GM23338 (cell line): ENCODE measurements at regions not wholly inside any gene's neighbourhood (a gene's known extent, or its start where the extent isn't known, plus 50 kb on each side); places are given as distances from the start of the nearest gene placed in this dataset.
A peak's percentile ranks its signal among the peaks of the same experiment; 100 is the strongest.

Experiments
- ATAC-seq: fragments of 200-7000 bp; cut with Tn5 transposase; 3 replicates; pipeline ENCODE4 v1.9.1; 2020
- DNase-seq: peaks from one replicate; pipeline ENCODE4 v3.0.0-alpha.2; 2015; ENCODE audit warnings: low spot score
- H2AFZ ChIP-seq: fragments of 200-600 bp; sonication (generic); 2 replicates; pipeline ENCODE4 v1.8.0; 2016; ENCODE audit warnings: antibody characterized with exemption, mild to moderate bottlenecking, moderate library complexity
- H3F3A ChIP-seq: fragments of 200-600 bp; sonication (generic); replicated peaks from 2 replicates; pipeline ENCODE4 v1.8.0; 2017; ENCODE audit warnings: antibody characterized with exemption, mixed run types, low read depth
- H3K27ac ChIP-seq: fragments of 200-600 bp; sonication (generic); 2 replicates; pipeline ENCODE4 v1.6.1; 2016; ENCODE audit warnings: low read depth
- H3K27me3 ChIP-seq: fragments of 200-600 bp; sonication (generic); 2 replicates; pipeline ENCODE4 v1.8.0; 2016; ENCODE audit warnings: mild to moderate bottlenecking, mixed run types, moderate library complexity; ENCODE audit not compliant: insufficient read depth
- H3K36me3 ChIP-seq: fragments of 200-600 bp; sonication (generic); 2 replicates; pipeline ENCODE4 v1.8.0; 2016; ENCODE audit warnings: mild to moderate bottlenecking; ENCODE audit not compliant: insufficient read depth
- H3K4me1 ChIP-seq: fragments of 200-600 bp; sonication (generic); 2 replicates; pipeline ENCODE4 v1.8.0; 2016; ENCODE audit warnings: mild to moderate bottlenecking, moderate library complexity; ENCODE audit not compliant: insufficient read depth
- H3K4me2 ChIP-seq: fragments of 200-600 bp; sonication (generic); 2 replicates; pipeline ENCODE4 v1.7.1; 2017; ENCODE audit warnings: mixed run types
- H3K4me3 ChIP-seq: fragments of 200-600 bp; sonication (generic); 2 replicates; pipeline ENCODE4 v1.6.1; 2016; ENCODE audit warnings: mixed run types
- H3K79me2 ChIP-seq: fragments of 200-600 bp; sonication (generic); replicated peaks from 2 replicates; pipeline ENCODE4 v1.8.0; 2017; ENCODE audit warnings: mild to moderate bottlenecking; ENCODE audit not compliant: insufficient read depth
- H3K9me2 ChIP-seq: fragments of 200-600 bp; sonication (generic); 2 replicates; pipeline ENCODE4 v1.8.0; 2017; ENCODE audit not compliant: insufficient read depth
- H4K20me1 ChIP-seq: fragments of 200-600 bp; sonication (generic); replicated peaks from 2 replicates; pipeline ENCODE4 v1.8.0; 2017; ENCODE audit warnings: mild to moderate bottlenecking; ENCODE audit not compliant: insufficient read depth
- H3K27ac Mint-ChIP-seq: 2 replicates; pipeline ENCODE4 v1.8.0; 2020; ENCODE audit warnings: inconsistent platforms, mild to moderate bottlenecking, moderate library complexity, mixed read lengths
- H3K27me3 Mint-ChIP-seq: 3 replicates; pipeline ENCODE4 v1.8.0; 2022; ENCODE audit warnings: low read depth, mild to moderate bottlenecking, moderate library complexity, mixed read lengths, inconsistent platforms; ENCODE audit not compliant: insufficient read depth, poor library complexity
- H3K36me3 Mint-ChIP-seq: 3 replicates; pipeline ENCODE4 v1.8.0; 2021; ENCODE audit warnings: low read depth, mild to moderate bottlenecking, inconsistent platforms, moderate library complexity, mixed read lengths
- H3K4me1 Mint-ChIP-seq: 3 replicates; pipeline ENCODE4 v1.8.0; 2020; ENCODE audit warnings: mild to moderate bottlenecking, inconsistent platforms, mixed read lengths
- H3K4me3 Mint-ChIP-seq: 3 replicates; pipeline ENCODE4 v1.8.0; 2021; ENCODE audit warnings: moderate library complexity, mild to moderate bottlenecking, inconsistent platforms, mixed read lengths
- H3K9me3 Mint-ChIP-seq: 3 replicates; pipeline ENCODE4 v1.8.0; 2020; ENCODE audit warnings: moderate library complexity, mild to moderate bottlenecking, inconsistent platforms, mixed read lengths
- REST ChIP-seq: IDR thresholded peaks from one replicate; pipeline ENCODE4 v1.6.1; 2018; ENCODE audit warnings: antibody characterized with exemption; ENCODE audit not compliant: unreplicated experiment
- ZNF114 ChIP-seq: fragments of 250-450 bp; sonication (Bioruptor Pico); IDR thresholded peaks from 2 replicates; pipeline ENCODE4 v1.5.0; 2020; ENCODE audit warnings: mild to moderate bottlenecking, moderate library complexity
- ZNF331 ChIP-seq: fragments of 250-450 bp; sonication (Bioruptor Pico); IDR thresholded peaks from 2 replicates; pipeline ENCODE4 v1.5.0; 2020; ENCODE audit warnings: low read depth, mild to moderate bottlenecking, moderate library complexity
- ZNF462 ChIP-seq: fragments of 250-450 bp; sonication (Bioruptor Pico); IDR thresholded peaks from 2 replicates; pipeline ENCODE4 v1.5.0; 2020; ENCODE audit warnings: mild to moderate bottlenecking, moderate library complexity

GRCh38 chr6:100175814-100176310 lies 181.8 kb upstream of the MCHR2 start:
- no peaks in the 10 kb centered on the region for H3K27me3 Mint-ChIP-seq

More at GRCh38 chr6:100175814-100176310, 181.8 kb upstream of the MCHR2 start:
- no peak for ATAC-seq
- peak overlapping the region; percentile 78; the same call in 1 of the 2 replicates for H2AFZ ChIP-seq
- peak overlapping the region; percentile 42; the same call in 1 of the 2 replicates for H3K4me2 ChIP-seq
- H3K4me3 ChIP-seq, result no peak overlapping the region
- no peak for DNase-seq
- no peak overlapping the region for H3K27ac ChIP-seq
- H3F3A ChIP-seq, result no peaks in the 10 kb centered on the region
- Mint-ChIP-seq H3K36me3 (no peaks in the 10 kb centered on the region), H3K4me1 (peaks cover 46% of the 10 kb centered on the region), H3K27ac (no peak overlapping the region), H3K9me3 (no peaks in the 10 kb centered on the region), H3K4me3 (no peak overlapping the region)
- H3K27me3 ChIP-seq, result no peaks in the 10 kb centered on the region
- H3K4me1 ChIP-seq, result peaks cover 29% of the 10 kb centered on the region
- H3K9me2 ChIP-seq, result no peaks in the 10 kb centered on the region
- H3K79me2 ChIP-seq, result no peaks in the 10 kb centered on the region
- TF ChIP-seq ZNF114 (CRISPR knock-in tag) (no peak), ZNF331 (CRISPR knock-in tag) (no peak), REST (no peak), ZNF462 (CRISPR knock-in tag) (no peak)
- no peaks in the 10 kb centered on the region for H4K20me1 ChIP-seq
- no peaks in the 10 kb centered on the region for H3K36me3 ChIP-seq
